Stimulated activated CD8-positive, alpha-beta memory T cell treated with anti-CD3 and anti-CD28 coated beads, Interleukin-12 subunit alpha, Interleukin-12 subunit beta, amount 100 ng/mL, for 4 hours (primary cell): ENCODE measurements at regions not wholly inside any gene's neighbourhood (a gene's known extent, or its start where the extent isn't known, plus 50 kb on each side); places are given as distances from the start of the nearest gene placed in this dataset.
"Not testable (repeated sequence)": the region's sequence is repeated elsewhere in the genome, so short reads cannot be mapped to it uniquely, and the experiment has no call there.

ENCODE experiments used
- DNase-seq: peaks from one replicate; pipeline ENCODE4 v3.0.0-alpha.2; 2020; ENCODE audit warnings: low read depth

GRCh38 chr16:86888231-86889053 lies 310.1 kb downstream of the FOXL1 start:
- DNase-seq: no peak

- DNase-seq: not testable (repeated sequence)
Observed at GRCh38 chr16:86889054-86889366, 310.7 kb downstream of the FOXL1 start.

DNA sequence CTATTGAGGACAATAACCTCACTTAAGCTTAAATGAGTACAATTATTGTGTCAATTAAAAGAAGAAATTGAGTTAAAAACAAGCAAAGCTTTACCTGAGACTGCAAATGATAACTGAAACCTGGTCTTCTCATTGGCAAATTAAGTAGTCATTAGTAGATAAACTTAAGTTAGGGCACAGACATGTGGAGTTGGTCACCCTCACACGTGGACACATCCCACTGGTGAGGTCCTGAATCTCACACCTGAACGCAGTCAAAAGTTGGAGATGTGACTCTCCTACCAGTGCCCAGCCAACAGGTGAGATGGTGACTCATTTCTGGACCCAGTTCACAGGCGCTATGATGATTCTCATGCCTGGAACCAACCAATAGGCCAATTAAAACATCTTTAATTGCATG lies 311.6 kb downstream of the FOXL1 start:
- DNase-seq: no peak

DNA sequence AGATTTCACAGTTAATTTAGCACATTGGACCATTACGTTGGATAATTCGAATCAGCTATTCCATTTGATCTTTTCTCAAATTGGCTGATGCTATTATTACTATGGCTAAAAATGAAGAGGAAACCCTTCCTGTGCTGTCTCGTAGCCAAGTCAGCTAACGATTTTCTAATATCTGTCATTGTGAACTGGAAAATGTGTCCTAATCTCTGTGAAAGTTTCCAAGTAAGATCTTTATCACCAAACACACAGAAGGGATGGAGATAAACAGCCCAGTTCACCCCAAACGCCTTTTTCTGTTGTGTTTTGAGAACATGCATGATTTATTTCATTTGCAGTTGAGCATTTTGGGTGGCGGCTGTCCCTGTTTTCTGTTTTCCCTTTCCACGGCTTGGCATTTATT lies 312.8 kb downstream of the FOXL1 start:
- DNase-seq: no peak

GRCh38 chr16:86891631-86892030 lies 313.3 kb downstream of the FOXL1 start:
- DNase-seq: no peak

DNA sequence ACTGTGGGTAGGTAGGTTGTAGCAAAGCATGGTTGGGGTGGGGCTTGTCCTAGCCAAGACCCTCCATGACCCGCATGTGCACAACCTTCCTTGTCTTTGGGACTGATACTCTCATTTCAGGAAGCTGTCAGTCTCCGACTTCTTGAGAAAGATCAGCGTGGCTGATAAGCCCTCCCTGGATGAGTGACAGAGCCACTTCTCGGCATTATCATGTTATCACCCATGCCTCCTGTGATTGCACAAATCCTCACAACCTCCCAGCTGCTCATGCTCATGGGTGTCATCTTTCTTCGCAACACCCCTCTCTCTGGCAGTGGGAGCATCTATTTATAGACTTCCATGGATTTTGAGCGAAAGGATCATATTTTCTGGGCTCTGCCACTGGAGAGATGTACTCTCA lies 314.2 kb downstream of the FOXL1 start:
- no peak for DNase-seq

DNA sequence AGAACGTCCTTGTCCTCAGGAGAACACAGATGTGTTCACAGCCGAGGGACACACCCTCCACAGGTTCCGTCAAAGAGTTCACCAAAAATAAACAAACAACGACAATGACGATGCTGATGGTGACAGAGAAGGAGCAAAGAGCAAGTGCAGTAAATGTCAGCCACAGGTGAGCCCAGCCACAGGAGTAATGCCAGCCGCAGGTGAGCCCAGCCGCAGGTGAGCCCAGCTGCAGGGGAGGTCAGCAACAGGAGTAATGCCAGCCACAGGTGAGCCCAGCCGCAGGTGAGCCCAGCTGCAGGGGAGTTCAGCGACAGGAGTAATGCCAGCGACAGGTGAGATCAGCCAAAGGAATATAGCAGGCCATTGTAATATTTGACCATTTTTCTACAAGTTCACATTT lies 315.2 kb downstream of the FOXL1 start:
- DNase-seq: no peak

DNA sequence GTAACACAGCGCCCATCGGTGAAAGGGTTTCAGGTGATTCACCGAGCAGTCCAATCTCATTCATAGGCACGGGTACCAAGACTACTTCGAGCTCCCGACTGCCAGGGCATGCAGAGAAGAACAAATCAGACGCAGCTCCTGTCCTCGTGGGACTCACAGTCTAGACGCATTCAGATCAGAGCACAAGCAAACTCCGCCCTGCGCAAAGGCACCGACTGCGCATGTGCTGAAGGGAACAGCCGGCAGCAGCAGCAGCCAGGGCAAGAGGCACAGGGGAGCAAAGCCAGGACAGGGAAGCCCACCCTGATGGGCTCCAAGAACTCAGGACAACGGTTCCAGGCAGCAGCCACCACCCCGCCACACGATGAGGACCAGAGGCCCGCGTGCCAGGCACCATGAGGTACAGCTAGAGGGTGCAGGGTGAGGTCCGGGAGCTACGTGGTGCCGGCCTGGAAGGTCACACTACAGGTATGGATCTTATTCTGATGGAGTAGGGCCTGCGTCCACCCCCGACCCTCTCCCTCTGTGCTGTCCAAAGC lies 315.7 kb downstream of the FOXL1 start:
- DNase-seq: no peak

DNA sequence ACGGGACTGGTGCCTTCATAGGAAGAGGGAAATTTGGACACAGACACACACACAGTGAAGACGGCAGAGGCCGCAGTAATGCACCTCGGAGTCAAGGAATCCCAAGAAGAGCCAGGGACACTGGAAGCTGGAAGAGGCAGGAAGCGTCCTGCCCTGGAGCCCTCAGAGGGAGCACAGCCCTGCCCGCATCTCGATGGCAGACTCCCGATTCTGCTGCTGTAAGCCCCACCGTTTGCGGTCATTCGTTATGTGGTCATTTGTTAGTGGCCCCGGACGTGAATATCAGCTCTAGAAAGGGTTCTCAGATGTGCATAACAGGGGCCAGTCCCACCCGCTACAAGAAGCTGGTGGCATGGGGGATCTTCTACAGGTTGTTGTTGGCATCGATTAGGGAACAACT lies 316.6 kb downstream of the FOXL1 start:
- no peak for DNase-seq

DNA sequence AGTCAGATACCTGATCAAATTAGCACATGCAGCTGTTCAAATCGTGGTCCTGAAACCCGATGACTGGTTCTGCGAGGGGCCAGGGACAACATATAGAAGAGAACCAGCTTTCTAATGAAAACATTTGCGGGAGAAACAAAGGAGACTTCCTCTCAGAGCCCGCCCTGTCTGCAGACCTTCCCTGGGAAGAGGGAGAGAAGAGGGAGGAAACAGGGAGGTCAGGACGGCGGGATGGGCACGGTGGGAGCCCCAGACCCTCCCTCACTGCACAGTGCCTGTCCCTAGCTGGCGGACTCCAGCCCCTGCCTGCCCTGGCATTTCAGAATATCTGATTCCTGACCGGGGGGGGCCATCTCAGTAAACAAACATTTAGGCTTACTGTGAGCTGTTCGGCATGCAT lies 317.3 kb downstream of the FOXL1 start:
- DNase-seq: no peak

DNA sequence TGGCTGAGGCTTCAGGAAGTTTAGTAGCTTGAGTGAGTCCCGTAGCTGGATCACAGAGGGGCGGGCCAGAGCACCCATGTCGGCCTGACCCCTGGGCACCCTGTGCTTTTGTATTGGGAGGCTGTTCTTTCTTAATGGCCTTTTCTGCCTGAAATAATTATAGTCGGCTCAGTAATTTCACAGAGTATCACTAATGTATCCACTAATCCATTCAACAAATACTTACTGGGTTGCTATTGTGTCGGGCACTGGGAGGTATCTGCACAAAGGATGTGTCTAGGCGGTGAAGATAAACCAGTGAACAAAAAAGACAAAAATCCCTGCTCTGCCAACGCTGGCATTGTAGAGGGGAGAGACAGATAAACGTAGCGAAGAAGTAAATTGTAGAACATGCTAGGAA lies 318.6 kb downstream of the FOXL1 start:
- DNase-seq: no peak

DNA sequence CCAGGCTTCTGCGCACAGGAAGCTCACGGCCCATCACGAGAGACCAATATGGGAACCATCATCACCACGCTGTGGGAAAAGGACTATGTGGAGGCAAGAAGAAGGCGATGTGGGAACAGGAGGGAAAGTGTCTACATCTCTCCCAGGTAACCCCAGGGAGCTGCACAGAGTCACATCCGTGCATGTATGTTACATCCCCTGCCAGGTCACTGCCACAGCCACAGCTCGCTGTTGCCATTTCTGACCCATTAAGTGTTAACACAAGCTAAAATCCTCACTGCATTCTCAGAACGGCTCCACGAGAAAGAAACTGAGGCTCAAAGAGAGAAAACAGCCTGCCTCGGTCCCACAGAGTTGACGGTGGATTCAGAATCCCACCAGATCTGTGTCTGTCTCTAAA lies 319.1 kb downstream of the FOXL1 start:
- DNase-seq: no peak

DNA sequence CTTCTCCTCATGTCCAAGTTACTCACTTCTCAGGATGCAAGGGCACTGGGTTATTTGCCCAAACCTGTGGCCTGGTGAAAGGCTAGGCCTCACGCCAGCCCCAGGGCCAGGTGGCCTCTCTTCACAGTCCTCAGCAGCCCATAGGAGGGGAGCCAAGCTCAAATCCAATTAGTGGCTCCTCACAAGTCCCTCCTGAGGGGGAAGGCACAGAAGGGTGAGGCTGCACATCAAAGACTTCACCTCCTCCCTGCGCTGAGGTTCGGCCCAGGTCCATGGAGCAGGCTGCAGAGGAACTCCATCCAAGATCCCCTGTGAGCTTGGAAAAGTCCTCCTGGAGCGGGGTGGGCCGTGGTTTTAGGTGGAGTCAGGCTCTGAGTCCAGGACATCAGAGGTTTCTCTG lies 320.0 kb downstream of the FOXL1 start:
- DNase-seq: no peak

DNA sequence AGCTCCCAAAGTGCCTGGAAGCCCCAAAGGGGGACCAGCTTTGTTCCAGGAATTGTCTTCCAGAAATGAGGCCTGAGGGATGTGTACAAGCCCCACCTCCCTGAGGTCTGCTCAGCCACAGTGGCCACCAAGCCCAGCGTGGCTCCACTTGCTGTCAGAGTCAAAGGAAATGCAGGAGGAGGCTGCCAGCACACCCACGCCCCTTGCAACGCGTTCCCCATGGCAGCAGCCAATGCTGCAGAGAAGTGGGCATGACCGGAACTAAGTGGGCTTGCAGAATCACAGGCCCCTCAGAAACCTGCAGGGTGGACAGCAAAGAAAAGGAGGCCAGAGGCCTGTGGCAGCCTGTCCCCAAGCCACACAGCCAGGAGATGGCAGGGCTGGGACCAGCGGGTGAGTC lies 320.8 kb downstream of the FOXL1 start:
- DNase-seq: no peak

DNA sequence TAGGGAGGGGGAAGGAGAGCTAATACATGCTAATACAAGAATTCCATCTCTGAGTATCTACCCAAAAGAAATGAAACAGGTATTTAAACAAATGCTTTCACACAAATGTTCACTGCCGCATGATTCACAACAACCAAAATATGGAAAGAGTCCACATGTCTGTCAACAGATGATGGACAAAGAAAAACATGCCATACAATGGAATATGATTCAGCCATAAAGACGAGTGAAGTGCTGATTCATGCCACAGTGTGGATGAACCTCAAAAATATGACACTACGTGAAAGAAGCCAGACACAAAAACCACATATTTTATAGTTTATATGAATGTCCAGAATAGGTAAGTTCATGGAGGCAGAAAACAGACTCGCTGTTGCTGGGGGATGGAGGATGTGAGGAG lies 321.4 kb downstream of the FOXL1 start:
- DNase-seq: no peak

- DNase-seq: no peak
Observed at GRCh38 chr16:86901483-86901882, 323.1 kb downstream of the FOXL1 start.

DNA sequence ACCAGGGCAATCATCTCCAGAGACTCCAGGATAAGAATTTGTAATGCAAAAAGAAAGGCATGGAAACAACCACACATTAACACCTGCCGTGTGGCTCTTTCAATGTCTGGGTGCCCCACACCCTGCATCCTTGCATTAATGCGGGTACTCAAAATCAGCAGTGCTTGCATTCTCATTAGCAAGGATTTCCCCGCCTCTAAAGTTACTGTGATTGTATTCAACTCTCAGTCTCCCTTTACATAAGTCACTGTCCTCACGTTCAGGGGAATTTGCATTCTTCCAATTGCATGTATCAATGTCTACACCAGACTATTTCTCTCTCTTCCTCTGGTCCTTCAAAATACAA lies 324.3 kb downstream of the FOXL1 start:
- DNase-seq: no peak

- no peak for DNase-seq
Observed at GRCh38 chr16:86903068-86903467, 324.7 kb downstream of the FOXL1 start.

- no peak for DNase-seq
Observed at GRCh38 chr16:86905302-86905701, 327.0 kb downstream of the FOXL1 start.

DNA sequence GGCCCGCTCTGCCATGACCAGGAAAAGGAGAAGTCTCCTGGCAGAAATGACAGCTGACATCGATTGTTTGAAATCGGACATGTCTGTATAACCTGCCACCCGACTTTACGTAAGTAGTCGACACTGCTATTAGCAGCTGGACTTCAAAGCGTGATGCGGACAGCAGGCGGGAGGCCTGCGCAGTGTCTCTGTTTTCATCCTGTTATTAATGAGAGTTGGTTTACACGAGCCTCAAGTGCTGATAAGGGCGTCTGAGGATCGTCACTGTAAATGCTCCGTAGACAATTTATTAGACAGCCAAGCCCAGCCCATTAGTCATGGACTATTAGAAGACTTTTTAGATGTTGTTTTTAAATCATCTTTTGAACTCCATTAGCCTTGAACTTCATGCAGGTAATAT lies 328.3 kb downstream of the FOXL1 start:
- no peak for DNase-seq

- DNase-seq: no peak
Observed at GRCh38 chr16:86909359-86910160, 331.2 kb downstream of the FOXL1 start.

GRCh38 chr16:86910161-86910769 lies 331.9 kb downstream of the FOXL1 start:
- DNase-seq: no peak

GRCh38 chr16:86911437-86911958 lies 333.1 kb downstream of the FOXL1 start:
- DNase-seq: no peak
